ENCODE measurements at regions not wholly inside any gene's neighbourhood (a gene's known extent, or its start where the extent isn't known, plus 50 kb on each side); places are given as distances from the start of the nearest gene placed in this dataset.

DNA sequence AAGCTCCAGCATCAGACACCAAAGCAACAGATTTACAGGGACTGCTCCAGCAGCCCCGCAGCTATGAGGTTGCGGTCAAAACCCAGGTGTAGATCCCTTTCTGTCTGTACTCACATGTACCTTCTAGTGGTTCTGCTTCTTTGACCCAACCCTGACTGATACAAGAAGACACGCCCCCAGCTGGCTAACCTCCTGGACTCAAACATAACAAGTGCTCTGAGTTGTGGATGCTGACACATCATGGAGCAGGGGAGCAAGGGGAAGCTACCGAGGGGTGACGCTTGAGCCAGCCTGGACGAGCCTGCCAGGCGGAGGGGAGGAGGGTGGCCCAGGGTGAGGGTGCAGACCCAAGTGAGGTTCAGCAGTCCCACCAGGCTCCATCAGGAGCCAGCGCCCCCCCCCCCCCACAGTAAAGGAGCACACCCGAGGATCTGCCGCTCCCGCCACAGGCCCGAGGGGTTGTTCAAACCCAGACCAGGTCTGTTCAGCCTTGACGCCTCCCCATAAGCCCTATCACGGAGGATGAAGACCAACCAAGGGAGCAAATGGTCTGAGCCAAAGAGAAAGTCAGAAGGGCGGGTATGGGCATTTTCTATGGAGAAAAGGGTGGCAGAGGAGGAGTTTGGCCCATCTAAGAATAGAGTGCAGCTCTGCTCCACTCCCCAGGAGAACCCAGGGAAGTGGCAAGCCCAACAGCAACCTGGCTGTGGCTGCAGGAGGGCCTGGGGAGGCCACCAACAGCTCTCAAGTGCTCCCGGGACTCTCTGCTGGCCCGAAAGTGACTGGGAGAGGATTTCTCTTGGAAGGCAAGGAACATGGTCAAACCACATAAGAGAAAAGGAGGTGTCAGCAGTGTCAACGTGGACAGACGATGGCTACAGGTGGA, 229.4 kb downstream of the BCL11B start:
- no peak overlapping the region for H3K4me3 ChIP-seq (ENCODE audit: control insufficient read depth, low read depth, low read length)
- DNase-seq (ENCODE audit: low read depth): no peak
- no peak for TF ChIP-seq CTCF (conservative IDR thresholded peaks at IDR 0.05; ENCODE audit: control insufficient read depth, insufficient read depth, low read depth, low read length)

GRCh38 chr14:99043267-99043615, 228.8 kb downstream of the BCL11B start:
- H3K4me3 ChIP-seq (ENCODE audit: control insufficient read depth, low read depth, low read length): no peak overlapping the region
- no peak for DNase-seq (ENCODE audit: low read depth)
- no peak for TF ChIP-seq CTCF (conservative IDR thresholded peaks at IDR 0.05; ENCODE audit: control insufficient read depth, insufficient read depth, low read depth, low read length)

GRCh38 chr14:99043756-99044155, 228.2 kb downstream of the BCL11B start:
- no peak for DNase-seq (ENCODE audit: low read depth)
- TF ChIP-seq CTCF (conservative IDR thresholded peaks at IDR 0.05; ENCODE audit: control insufficient read depth, insufficient read depth, low read depth, low read length): no peak
- no peak overlapping the region for H3K4me3 ChIP-seq (ENCODE audit: control insufficient read depth, low read depth, low read length)

DNA sequence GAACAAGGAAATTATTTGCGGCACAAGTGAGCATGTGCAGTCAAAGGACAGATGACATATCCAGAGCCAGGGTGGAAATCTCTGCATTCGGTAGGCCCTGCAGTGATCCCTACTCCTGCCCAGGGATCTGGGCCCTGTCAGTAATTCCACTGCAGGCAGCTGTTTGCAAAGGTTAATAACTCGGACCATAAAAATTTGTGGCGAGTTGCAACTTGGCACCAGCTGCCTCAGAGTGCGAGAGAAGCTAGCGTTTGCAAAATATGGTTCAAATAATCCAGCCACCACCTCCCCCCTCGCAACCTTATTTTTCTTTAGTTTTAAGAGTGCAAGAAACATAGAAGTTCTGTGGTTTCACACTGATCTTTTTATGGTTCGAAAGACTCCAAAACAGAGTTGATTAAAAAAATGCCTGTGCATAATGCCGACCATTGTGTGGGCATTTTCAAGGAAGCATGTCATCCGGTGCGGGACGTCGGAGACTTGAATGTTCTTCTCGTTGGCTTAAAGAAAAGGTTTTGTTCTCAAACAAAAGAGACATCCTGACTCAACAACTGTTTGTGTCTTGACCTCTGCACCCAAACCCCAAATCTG, 224.5 kb downstream of the BCL11B start:
- DNase-seq (ENCODE audit: low read depth): no peak
- H3K4me3 ChIP-seq (ENCODE audit: control insufficient read depth, low read depth, low read length): no peak overlapping the region
- TF ChIP-seq CTCF (conservative IDR thresholded peaks at IDR 0.05; ENCODE audit: control insufficient read depth, insufficient read depth, low read depth, low read length): no peak

- no peak overlapping the region for H3K4me3 ChIP-seq (ENCODE audit: control insufficient read depth, low read depth, low read length)
- no peak for TF ChIP-seq CTCF (conservative IDR thresholded peaks at IDR 0.05; ENCODE audit: control insufficient read depth, insufficient read depth, low read depth, low read length)
- DNase-seq (ENCODE audit: low read depth): no peak
These were observed 221.7 kb downstream of the BCL11B start for GRCh38 chr14:99050309-99050708.

DNA sequence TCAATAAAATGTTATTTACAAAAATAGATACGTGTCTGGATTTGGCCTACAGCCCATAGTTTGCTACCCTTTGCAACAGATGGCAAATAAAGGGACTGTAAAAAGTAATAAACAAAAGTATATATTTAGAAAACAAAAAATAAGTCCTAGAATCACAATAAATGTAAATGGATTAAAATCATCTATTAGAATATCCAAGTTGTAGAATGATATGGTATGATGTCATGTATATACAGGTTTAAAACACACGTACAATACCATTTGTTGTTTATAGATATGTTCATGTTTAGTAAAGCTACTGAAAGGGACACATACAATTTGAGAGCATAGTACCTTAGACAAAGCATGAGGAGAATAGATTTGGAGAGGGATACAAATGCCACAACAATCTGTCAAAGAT, 219.5 kb downstream of the BCL11B start:
- no peak for DNase-seq (ENCODE audit: low read depth)
- H3K4me3 ChIP-seq (ENCODE audit: control insufficient read depth, low read depth, low read length): no peak overlapping the region
- TF ChIP-seq CTCF (conservative IDR thresholded peaks at IDR 0.05; ENCODE audit: control insufficient read depth, insufficient read depth, low read depth, low read length): no peak

Measured in fibroblast of mammary gland (primary cell).